GM13976 (cell line): ENCODE measurements at regions not wholly inside any gene's neighbourhood (a gene's known extent, or its start where the extent isn't known, plus 50 kb on each side); places are given as distances from the start of the nearest gene placed in this dataset.

Source experiments
- DNase-seq: peaks from one replicate; pipeline ENCODE4 v3.0.0; 2012; ENCODE audit warnings: low spot score
- CTCF ChIP-seq: IDR thresholded peaks from 2 replicates; pipeline ENCODE4 v1.5.1; 2012; ENCODE audit warnings: borderline replicate concordance, mild to moderate bottlenecking; ENCODE audit not compliant: insufficient read depth; ENCODE audit errors: extremely low read depth, missing control alignments, control extremely low read depth
- in situ Hi-C: fragments of 300-500 bp; cut with MboI; formaldehyde crosslinking; loops from one replicate; pipeline ENCODE4 v1.12.0; 2022; ENCODE audit warnings: low sequenced_read_pairs, mixed read lengths, inconsistent platforms; ENCODE audit not compliant: unreplicated experiment

DNA sequence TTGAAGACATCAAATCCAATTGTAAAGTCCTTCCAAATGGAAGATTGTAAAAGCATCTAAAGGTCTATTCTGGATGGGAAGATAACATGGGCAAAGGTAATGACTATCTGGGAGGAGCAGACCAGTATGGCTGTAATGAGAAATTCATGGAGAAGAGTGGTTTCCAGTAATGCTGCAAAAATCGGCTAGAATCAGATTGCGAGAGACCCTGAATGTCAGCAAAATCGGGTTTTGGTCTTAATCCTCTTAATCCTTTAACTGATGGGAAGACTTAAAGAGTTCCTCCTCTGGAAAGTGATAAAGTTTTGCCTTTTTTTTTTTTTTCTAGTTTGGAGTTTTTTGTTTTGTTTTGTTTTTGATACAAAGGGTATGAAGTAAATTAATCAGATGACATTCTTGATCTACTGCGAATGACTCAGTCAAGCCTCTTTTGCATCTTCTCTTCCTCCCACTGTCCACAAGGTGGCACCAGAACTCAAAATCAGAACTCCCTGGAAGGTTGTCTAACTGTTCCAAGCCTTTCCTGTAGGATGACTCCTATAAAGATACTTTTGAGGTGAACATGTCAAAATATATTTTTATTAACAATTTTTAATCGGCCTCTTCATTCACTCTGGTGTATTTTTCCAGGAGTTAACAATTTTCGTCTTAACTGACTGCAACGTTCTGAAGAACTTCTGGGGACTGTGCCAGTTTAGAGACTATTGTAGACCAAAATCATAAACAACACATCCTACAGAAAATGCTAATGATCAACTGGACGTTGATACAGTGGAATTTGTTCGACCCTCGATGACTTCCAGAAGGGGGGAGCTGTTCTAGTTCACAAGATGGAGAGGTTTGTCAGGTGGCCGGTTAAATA, 213.3 kb upstream of the MIR17HG start:
- peak; percentile 32 for DNase-seq
- in situ Hi-C loops = loop anchor here (25.0 kb wide), 1 partner anchor 278 kb away; no protein-coding TSS in a partner anchor

GRCh38 chr13:91134803-91135184, 212.7 kb upstream of the MIR17HG start:
- in situ Hi-C loops = loop anchor here (25.0 kb wide), 1 partner anchor 278 kb away; no protein-coding TSS in a partner anchor
- TF ChIP-seq CTCF = no peak
- DNase-seq = no peak

More for the DNA sequence above, 213.3 kb upstream of the MIR17HG start:
- TF ChIP-seq CTCF = peak; percentile 63

DNA sequence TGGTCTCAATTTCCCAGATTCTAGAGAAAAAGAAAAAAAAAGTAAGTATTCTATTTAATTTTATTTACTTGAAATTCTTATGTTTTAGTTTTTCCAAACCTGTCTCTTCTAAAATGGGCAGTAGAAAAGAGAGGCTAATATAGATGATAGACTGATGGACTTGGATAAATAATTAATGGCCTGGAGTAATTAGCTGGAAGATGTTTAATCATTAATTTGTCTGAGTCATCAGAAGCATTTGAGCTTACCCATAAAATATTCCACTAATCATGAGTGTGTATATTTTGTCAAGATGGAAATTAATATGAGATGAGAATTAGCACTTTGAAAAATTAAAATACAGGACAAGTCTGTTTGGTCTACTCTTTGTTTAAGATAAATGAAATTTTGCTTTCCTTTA, 212.1 kb upstream of the MIR17HG start:
- no peak for TF ChIP-seq CTCF
- in situ Hi-C loops = loop anchor here (25.0 kb wide), 1 partner anchor 277 kb away; no protein-coding TSS in a partner anchor
- no peak for DNase-seq

GRCh38 chr13:91135968-91136367, 211.5 kb upstream of the MIR17HG start:
- in situ Hi-C loops = loop anchor here (25.0 kb wide), 1 partner anchor 276 kb away; no protein-coding TSS in a partner anchor

DNA sequence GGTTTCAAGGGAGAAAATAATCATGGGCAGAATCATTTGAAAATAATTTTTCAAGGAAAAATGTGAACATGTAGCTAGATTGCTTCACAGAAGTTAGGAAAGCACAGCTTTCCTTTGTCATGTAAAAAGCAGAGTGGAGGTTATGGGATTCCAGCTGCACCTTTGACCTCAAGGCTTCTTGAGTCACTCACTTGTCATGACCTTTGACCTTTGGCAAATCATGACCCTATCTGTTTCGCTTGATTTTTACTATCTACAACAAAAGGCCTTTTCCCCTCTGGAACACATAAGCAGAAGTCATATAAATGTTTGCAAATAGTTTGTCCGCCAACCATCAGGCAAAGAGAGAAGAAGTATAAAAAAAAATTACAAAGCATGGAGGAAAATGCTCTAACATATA, 210.7 kb upstream of the MIR17HG start:
- DNase-seq = no peak
- in situ Hi-C loops = loop anchor here (25.0 kb wide), 1 partner anchor 275 kb away; no protein-coding TSS in a partner anchor
- no peak for TF ChIP-seq CTCF

More at GRCh38 chr13:91135968-91136367, 211.5 kb upstream of the MIR17HG start:
- TF ChIP-seq CTCF = no peak
- no peak for DNase-seq

DNA sequence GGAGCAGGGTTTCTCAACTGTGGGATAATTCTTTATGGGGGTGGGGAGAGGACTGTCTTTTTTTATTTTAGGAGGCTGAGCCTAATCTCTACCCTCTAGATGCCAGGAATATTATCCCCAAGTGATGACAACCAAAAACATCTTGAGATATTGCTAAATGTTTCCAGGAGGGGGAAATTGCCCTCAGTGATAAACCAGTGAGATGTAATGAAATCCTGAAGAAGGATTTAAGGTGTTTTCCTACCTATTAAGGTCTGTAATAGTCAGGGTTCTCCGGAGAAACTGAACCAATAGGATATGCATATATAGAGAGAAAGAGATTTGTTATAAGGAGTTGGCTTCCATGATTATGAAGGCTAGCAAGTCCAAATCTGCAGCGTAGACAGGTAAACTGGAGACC, 208.3 kb upstream of the MIR17HG start:
- TF ChIP-seq CTCF = no peak
- DNase-seq = no peak
- in situ Hi-C loops = loop anchor here (25.0 kb wide), 1 partner anchor 273 kb away; no protein-coding TSS in a partner anchor
